Skeletal muscle tissue (tissue), 3 donors: ENCODE measurements at regions not wholly inside any gene's neighbourhood (a gene's known extent, or its start where the extent isn't known, plus 50 kb on each side); places are given as distances from the start of the nearest gene placed in this dataset.
"Not testable (repeated sequence)": the region's sequence is repeated elsewhere in the genome, so short reads cannot be mapped to it uniquely, and the experiment has no call there.

Source experiments
- H3K27ac ChIP-seq: one replicate; pipeline ENCODE4 v1.7.0; 2013; ENCODE audit warnings: mild to moderate bottlenecking, low read depth, low read length, inconsistent platforms
- H3K27me3 ChIP-seq, 3 donors: one replicate each; pipeline ENCODE4 v1.7.0; 2013; ENCODE audit warnings: low read length in 3 of 3; ENCODE audit not compliant: control insufficient read depth in 3 of 3, insufficient read depth in 3 of 3
- H3K36me3 ChIP-seq, 3 donors: one replicate each; pipeline ENCODE4 v1.7.0; 2013; ENCODE audit warnings: low read length in 3 of 3; ENCODE audit not compliant: control insufficient read depth in 3 of 3, insufficient read depth in 3 of 3
- H3K4me1 ChIP-seq, 3 donors: one replicate each; pipeline ENCODE4 v1.7.0; 2013; ENCODE audit warnings: low read length in 3 of 3, mild to moderate bottlenecking in 3 of 3; ENCODE audit not compliant: control insufficient read depth in 3 of 3, insufficient read depth in 3 of 3
- H3K4me3 ChIP-seq, 3 donors: one replicate each; pipeline ENCODE4 v1.7.0; 2013; ENCODE audit warnings: low read length in 3 of 3
- H3K9ac ChIP-seq, 3 donors: one replicate each; pipeline ENCODE4 v1.7.0; 2013; ENCODE audit warnings: low read length in 3 of 3, mild to moderate bottlenecking in 3 of 3, moderate library complexity in 2 of 3, low read depth in 1 of 3
- H3K9me3 ChIP-seq, 3 donors: one replicate each; pipeline ENCODE4 v1.7.0; 2013; ENCODE audit warnings: low read length in 3 of 3; ENCODE audit not compliant: control insufficient read depth in 3 of 3
- donor health status: Osteomylitis.

- peaks cover 0 to 10% (median 2%) of the 10 kb centered on the region in 3 donors for H3K27me3 ChIP-seq
- H3K27ac ChIP-seq = peak overlapping the region; percentile 93
- H3K9me3 ChIP-seq = no peaks in the 10 kb centered on the region
- H3K4me1 ChIP-seq = peaks cover 10 to 36% (median 26%) of the 10 kb centered on the region in 3 donors
- peak overlapping the region; percentile 79 to 81 (median 79) for H3K9ac ChIP-seq
- no peaks in the 10 kb centered on the region for H3K36me3 ChIP-seq
- peak overlapping the region; percentile 62 to 72 (median 69) for H3K4me3 ChIP-seq
Measured at GRCh38 chr19:29873801-29874575, 62.2 kb downstream of the CCNE1 start.

GRCh38 chr19:29875931-29876330, 64.1 kb downstream of the CCNE1 start:
- Histone ChIP-seq H3K9me3 (no peaks in the 10 kb centered on the region), H3K36me3 (no peaks in the 10 kb centered on the region), H3K27me3 (peaks cover 4 to 10% (median 7%) of the 10 kb centered on the region in 3 donors), H3K27ac (peak overlapping the region; percentile 93), H3K4me1 (peaks cover 10 to 43% (median 30%) of the 10 kb centered on the region in 3 donors), H3K9ac (peak overlapping the region; percentile 50 to 79 (median 57)), H3K4me3 (no peak overlapping the region)

- Histone ChIP-seq H3K4me3 (no peak overlapping the region), H3K9ac (no peak overlapping the region), H3K9me3 (no peaks in the 10 kb centered on the region), H3K4me1 (peaks cover 10 to 43% (median 30%) of the 10 kb centered on the region in 3 donors), H3K36me3 (no peaks in the 10 kb centered on the region), H3K27me3 (peaks cover 4 to 10% (median 7%) of the 10 kb centered on the region in 3 donors), H3K27ac (peak overlapping the region; percentile 93)
Measured at GRCh38 chr19:29876414-29876813, 64.6 kb downstream of the CCNE1 start.

- not testable (repeated sequence) for H3K9me3 ChIP-seq, H3K27ac ChIP-seq, H3K9ac ChIP-seq, H3K36me3 ChIP-seq, H3K4me3 ChIP-seq
- Histone ChIP-seq H3K4me1 (peaks cover 10 to 43% (median 30%) of the 10 kb centered on the region in 3 donors), H3K27me3 (peaks cover 4 to 10% (median 7%) of the 10 kb centered on the region in 3 donors)
Measured at GRCh38 chr19:29876908-29877307, 65.1 kb downstream of the CCNE1 start.

- H3K36me3 ChIP-seq = no peaks in the 10 kb centered on the region
- H3K9ac ChIP-seq = peak overlapping the region in 2 of 3 donors; percentile 25 to 51
- H3K27ac ChIP-seq = peak overlapping the region; percentile 73
- H3K27me3 ChIP-seq = peaks cover 4 to 5% (median 4%) of the 10 kb centered on the region in 3 donors
- peak overlapping the region in 2 of 3 donors; percentile 58 to 66 for H3K4me3 ChIP-seq
- peaks cover 10 to 28% (median 20%) of the 10 kb centered on the region in 3 donors for H3K4me1 ChIP-seq
- no peaks in the 10 kb centered on the region for H3K9me3 ChIP-seq
Measured at GRCh38 chr19:29878973-29879654, 62.9 kb upstream of the URI1 start.

- H3K9ac ChIP-seq = peak overlapping the region in 2 of 3 donors; percentile 25 to 51
- H3K36me3 ChIP-seq = no peaks in the 10 kb centered on the region
- no peaks in the 10 kb centered on the region for H3K9me3 ChIP-seq
- H3K4me1 ChIP-seq = peaks cover 10 to 31% (median 18%) of the 10 kb centered on the region in 3 donors
- peak overlapping the region in 2 of 3 donors; percentile 58 to 66 for H3K4me3 ChIP-seq
- H3K27me3 ChIP-seq = peaks cover 0 to 5% (median 4%) of the 10 kb centered on the region in 3 donors
- H3K27ac ChIP-seq = peak overlapping the region; percentile 73
Measured at GRCh38 chr19:29879655-29879974, 62.4 kb upstream of the URI1 start.

- no peaks in the 10 kb centered on the region for H3K36me3 ChIP-seq
- H3K9me3 ChIP-seq = no peaks in the 10 kb centered on the region
- H3K27ac ChIP-seq = no peak overlapping the region
- peaks cover 0 to 5% (median 4%) of the 10 kb centered on the region in 3 donors for H3K27me3 ChIP-seq
- H3K4me3 ChIP-seq = no peak overlapping the region
- H3K4me1 ChIP-seq = peaks cover 2 to 26% (median 14%) of the 10 kb centered on the region in 3 donors
- H3K9ac ChIP-seq = no peak overlapping the region
Measured at GRCh38 chr19:29880498-29881081, 61.4 kb upstream of the URI1 start.

- Histone ChIP-seq H3K36me3 (no peaks in the 10 kb centered on the region), H3K27me3 (peaks cover 0 to 5% (median 4%) of the 10 kb centered on the region in 3 donors), H3K4me3 (no peak overlapping the region), H3K9ac (no peak overlapping the region), H3K9me3 (no peaks in the 10 kb centered on the region), H3K27ac (no peak overlapping the region), H3K4me1 (peaks cover 0 to 18% (median 8%) of the 10 kb centered on the region in 3 donors)
Measured at GRCh38 chr19:29881386-29881785, 60.7 kb upstream of the URI1 start.

GRCh38 chr19:29882719-29883105, 59.3 kb upstream of the URI1 start:
- peaks cover 0 to 5% (median 4%) of the 10 kb centered on the region in 3 donors for H3K27me3 ChIP-seq
- H3K9ac ChIP-seq = no peak overlapping the region
- H3K27ac ChIP-seq = no peak overlapping the region
- no peaks in the 10 kb centered on the region for H3K36me3 ChIP-seq
- no peaks in the 10 kb centered on the region for H3K9me3 ChIP-seq
- H3K4me3 ChIP-seq = no peak overlapping the region
- peaks cover 0 to 14% (median 9%) of the 10 kb centered on the region in 3 donors for H3K4me1 ChIP-seq
